ENCODE measurements at regions not wholly inside any gene's neighbourhood (a gene's known extent, or its start where the extent isn't known, plus 50 kb on each side); places are given as distances from the start of the nearest gene placed in this dataset.

DNA sequence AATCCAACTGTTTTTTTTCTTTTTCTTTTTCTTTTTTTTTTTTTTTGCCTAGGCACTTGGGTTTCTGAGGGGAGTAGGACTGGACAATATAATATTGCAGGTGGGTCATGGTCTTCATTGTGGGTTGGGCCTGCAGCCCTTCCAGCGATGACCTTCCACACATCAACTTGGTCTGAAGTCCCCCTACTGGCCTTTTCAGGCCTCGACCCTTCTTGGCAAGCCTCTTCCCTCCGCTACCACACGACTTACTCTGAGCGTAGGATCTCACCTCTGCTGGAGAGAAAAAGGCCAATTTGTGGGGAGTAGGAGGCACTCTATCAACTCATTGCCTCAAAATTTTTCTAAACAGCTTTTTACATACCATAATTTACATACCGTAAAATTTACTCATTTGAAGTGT lies 51.1 kb upstream of the GRIK3 start:
- no peak for DNase-seq (ENCODE audit: low spot score)

DNA sequence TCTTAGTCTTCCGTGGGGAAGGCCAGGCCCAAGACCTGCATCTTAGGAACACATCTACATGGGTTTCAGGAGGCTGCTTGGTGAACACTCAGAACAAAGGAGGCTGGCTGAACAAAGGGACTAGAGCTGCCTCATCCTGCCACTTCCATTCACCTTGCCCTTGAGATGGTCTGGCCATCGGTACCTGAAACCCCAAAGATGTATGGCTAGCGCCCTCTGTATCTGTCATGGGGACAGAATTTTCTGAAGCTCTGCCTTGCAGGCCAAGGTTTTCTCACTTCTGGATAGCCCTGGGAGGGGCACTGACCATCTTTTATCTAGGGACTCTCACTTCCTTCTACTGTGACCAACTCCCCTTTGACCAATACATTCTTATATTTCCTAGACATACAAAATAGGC lies 55.4 kb upstream of the GRIK3 start:
- DNase-seq (ENCODE audit: low spot score), result no peak

- DNase-seq (ENCODE audit: low spot score), result no peak
Observed at GRCh38 chr1:37090671-37091070, 56.4 kb upstream of the GRIK3 start.

DNA sequence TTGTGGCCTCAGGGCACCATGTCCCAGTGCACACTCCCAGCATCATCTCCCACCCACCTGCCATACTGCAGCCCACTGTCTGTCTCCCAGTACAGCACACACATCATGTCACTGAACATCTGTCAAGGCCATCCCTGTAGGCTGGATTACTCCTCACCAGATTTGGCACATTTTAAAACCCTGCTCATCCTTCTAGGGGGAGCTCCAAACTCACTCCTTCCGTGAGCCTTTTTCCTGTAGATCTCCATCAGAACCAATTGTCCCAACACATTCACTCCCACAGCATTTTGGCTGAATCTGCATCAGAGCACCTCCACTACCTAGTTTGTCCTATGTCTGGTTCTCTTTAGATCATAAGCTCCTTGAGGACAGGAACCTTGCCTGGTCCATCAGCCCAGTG lies 58.6 kb upstream of the GRIK3 start:
- DNase-seq (ENCODE audit: low spot score), result no peak

GRCh38 chr1:37094302-37094701 lies 60.0 kb upstream of the GRIK3 start:
- DNase-seq (ENCODE audit: low spot score), result no peak

GRCh38 chr1:37096523-37096922 lies 62.2 kb upstream of the GRIK3 start:
- DNase-seq (ENCODE audit: low spot score), result no peak

GRCh38 chr1:37097731-37098130 lies 63.4 kb upstream of the GRIK3 start:
- DNase-seq (ENCODE audit: low spot score), result no peak

DNA sequence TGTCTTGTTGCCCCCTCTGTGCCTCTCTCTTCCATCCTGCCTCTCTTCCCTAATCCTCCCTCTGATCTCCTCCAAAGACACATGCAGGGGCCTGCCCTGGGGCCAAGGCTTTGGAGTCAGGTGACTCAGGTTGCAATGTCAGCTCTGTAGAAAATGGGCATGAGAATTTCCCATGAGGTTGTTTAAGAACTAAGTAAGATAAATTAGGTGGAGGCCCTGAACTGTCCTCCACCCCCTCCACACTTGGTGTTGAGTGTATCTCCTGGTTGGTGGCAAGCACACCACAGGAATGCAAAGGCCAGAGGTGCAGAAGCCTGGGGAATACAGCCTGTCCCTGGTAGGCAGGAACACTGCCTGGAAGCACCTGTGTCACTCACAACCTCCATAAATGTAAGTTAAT lies 63.9 kb upstream of the GRIK3 start:
- no peak for DNase-seq (ENCODE audit: low spot score)

DNA sequence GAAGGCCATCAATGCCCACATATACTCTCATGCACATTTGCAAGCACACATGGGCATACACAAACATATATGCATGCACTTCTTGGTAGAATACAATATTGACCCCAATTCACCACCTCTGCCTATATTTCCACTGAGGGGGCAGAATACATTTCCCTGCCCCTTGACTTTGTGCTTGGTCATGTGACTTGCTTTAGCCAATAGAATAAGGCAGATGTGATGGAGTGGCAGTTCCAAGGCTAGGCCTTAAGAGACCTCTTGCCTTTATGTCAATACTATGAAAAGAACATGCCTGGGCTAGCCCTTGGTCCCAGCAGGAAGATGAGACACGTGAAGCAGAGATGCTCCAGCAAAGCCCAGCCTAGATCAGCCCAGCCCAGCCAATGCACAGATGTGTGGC lies 66.0 kb upstream of the GRIK3 start:
- no peak for DNase-seq (ENCODE audit: low spot score)

- DNase-seq (ENCODE audit: low spot score), result no peak
Observed at GRCh38 chr1:37102656-37103382, 68.5 kb upstream of the GRIK3 start.

GRCh38 chr1:37105911-37106310 lies 71.6 kb upstream of the GRIK3 start:
- no peak for DNase-seq (ENCODE audit: low spot score)

DNA sequence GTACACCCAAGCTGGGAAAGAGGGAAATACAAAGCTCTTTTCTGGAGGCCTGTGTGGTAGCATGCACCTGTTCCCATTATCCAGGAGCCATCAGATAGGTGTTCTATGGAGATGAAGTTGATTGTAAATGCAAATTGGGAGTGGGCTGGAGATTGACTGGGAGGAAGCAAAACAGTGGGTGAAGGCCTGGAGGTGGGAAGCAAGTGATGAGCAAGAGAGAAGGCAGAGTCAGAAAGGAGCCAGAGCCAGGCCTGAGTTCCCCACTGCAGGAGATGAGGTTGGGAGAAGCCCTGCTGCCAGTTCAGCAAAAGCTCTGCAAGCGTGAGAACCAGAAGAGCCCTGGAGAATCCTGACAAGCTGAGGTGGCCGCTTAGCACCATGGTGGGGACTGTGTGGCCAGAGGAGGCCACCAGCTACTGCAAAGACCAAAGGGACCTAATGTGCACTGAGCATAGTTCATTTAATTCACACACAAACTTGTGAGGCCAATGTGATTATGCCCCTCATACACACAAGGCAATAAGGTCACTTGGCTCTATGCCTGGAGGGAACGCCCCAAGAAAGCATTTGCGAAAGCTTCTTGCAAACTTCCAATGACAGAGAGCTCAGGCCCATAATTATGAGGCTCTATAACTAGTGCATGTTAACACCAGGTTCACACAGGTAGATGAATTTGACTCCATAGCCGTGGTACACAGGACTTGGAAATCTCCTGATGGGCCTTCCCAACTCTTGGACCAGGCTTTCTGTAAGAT lies 73.0 kb upstream of the GRIK3 start:
- DNase-seq (ENCODE audit: low spot score), result no peak

- DNase-seq (ENCODE audit: low spot score), result no peak
Observed at GRCh38 chr1:37108596-37109188, 74.4 kb upstream of the GRIK3 start.

GRCh38 chr1:37112430-37112829 lies 78.1 kb upstream of the GRIK3 start:
- no peak for DNase-seq (ENCODE audit: low spot score)

GRCh38 chr1:37113285-37113997 lies 79.1 kb upstream of the GRIK3 start:
- no peak for DNase-seq (ENCODE audit: low spot score)

GRCh38 chr1:37118790-37119189 lies 84.5 kb upstream of the GRIK3 start:
- DNase-seq (ENCODE audit: low spot score), result no peak

GRCh38 chr1:37120279-37120678 lies 86.0 kb upstream of the GRIK3 start:
- no peak for DNase-seq (ENCODE audit: low spot score)

- no peak for DNase-seq (ENCODE audit: low spot score)
Observed at GRCh38 chr1:37123276-37124115, 89.2 kb upstream of the GRIK3 start.

DNA sequence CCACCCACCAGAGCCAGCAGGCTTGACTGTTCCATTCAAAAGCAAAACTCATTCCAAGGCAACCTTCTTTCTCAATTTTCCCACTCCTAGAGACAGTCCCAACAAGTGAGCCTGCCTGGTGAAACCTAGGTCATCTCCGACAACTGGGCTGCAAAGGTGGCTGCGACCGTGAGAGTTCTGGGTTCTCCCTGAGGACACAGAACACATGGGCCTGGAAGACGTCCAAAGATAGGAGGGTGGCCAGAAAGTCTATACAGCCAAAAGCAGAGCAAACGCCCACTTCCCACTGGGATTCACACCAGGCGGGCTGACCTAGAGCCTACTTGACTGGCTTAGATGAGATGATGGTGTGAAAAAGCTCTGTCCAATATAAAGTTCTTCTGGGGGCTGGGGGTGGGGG lies 90.2 kb upstream of the GRIK3 start:
- DNase-seq (ENCODE audit: low spot score), result no peak

DNA sequence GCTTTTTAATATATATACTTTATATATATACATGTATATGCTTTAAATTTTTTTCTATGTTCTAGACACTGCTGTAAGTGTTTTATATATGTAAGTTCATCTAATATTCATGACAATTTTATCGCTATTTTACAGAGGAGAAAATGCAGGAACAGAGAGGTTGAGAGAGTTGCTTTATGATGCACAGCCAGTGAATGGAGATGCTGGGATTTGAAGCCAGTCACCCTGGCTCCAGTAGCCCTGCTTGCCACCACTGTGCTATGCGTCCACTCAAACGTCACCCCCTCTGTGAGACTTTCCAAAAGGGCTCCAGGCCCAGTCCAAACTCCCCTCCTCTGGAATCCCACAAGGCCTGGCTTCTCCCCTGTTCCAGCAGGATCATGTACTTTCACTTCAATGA lies 91.0 kb upstream of the GRIK3 start:
- no peak for DNase-seq (ENCODE audit: low spot score)

DNA sequence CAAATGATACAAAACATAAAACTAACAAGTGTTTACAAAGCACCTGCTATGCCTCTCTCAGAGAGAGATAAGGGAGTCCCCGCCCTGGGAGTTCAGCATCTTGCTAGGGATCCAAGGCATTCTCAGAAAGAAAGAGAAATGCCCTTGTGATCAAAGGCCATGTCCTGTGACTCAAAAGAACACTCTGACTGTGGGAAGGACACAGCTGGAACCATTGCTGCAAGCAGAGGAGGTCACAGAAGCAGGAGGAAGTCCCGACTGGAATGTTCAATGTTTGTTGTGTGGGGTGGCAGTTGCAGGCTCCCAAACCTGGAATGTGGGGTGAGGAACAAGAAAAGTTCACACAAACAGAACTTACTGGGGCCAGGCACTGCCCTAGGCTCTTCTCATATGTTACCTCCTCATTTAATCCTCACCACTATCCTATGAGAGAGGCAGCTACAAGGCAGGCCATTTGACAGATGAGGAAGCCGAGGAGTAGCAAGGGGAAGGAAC lies 93.0 kb upstream of the GRIK3 start:
- no peak for DNase-seq (ENCODE audit: low spot score)

DNA sequence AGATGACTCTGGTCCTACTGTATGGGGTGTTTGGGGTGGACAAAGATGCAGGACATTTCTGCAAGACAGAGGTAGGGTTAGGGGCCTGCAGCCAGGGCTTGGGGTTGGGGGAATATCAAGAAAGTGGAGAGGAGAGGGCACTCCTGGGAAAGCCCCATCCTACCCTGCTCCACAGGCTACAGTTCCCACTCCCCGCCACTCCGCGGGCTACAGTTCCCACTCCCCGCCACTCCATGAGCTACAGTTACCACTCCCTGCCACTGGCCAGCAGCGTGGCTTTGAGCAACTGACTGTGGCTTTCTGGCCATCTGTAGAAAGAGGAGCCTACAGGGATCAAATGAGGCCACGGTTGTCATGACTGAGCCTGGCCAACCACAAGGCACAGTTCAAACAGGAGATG lies 93.8 kb upstream of the GRIK3 start:
- no peak for DNase-seq (ENCODE audit: low spot score)

Measured in globus pallidus (tissue), 1 donor.